Karpas-422 (cell line): ENCODE measurements at regions not wholly inside any gene's neighbourhood (a gene's known extent, or its start where the extent isn't known, plus 50 kb on each side); places are given as distances from the start of the nearest gene placed in this dataset.

Source experiments
- DNase-seq: peaks from one replicate; pipeline ENCODE4 v3.0.0-alpha.2; 2015
- H2AFZ ChIP-seq: fragments of 200-600 bp; sonication (generic); 2 replicates; pipeline ENCODE4 v1.6.1; 2014; ENCODE audit warnings: antibody characterized with exemption, low read length, mixed read lengths
- H3K27ac ChIP-seq: fragments of 200-600 bp; sonication (generic); 2 replicates; pipeline ENCODE4 v1.5.1; 2014; ENCODE audit warnings: mild to moderate bottlenecking, low read length, moderate library complexity
- H3K27me3 ChIP-seq: fragments of 200-600 bp; sonication (generic); 2 replicates; pipeline ENCODE4 v1.6.1; 2014; ENCODE audit warnings: low read length, mixed read lengths
- H3K36me3 ChIP-seq: fragments of 200-600 bp; sonication (generic); 2 replicates; pipeline ENCODE4 v1.6.1; 2014; ENCODE audit warnings: low read length, mixed read lengths; ENCODE audit not compliant: insufficient read depth
- H3K4me1 ChIP-seq: fragments of 200-600 bp; sonication (generic); 2 replicates; pipeline ENCODE4 v1.6.1; 2014; ENCODE audit warnings: mild to moderate bottlenecking, low read length, mixed read lengths
- H3K4me2 ChIP-seq: fragments of 200-600 bp; sonication (generic); 2 replicates; pipeline ENCODE4 v1.6.1; 2014; ENCODE audit warnings: low read length, low read depth, mild to moderate bottlenecking; ENCODE audit not compliant: poor library complexity, severe bottlenecking
- H3K4me3 ChIP-seq: fragments of 200-600 bp; sonication (generic); 2 replicates; pipeline ENCODE4 v1.5.1; 2014; ENCODE audit warnings: mild to moderate bottlenecking, antibody characterized with exemption, low read length, mixed read lengths
- H3K79me2 ChIP-seq: fragments of 200-600 bp; sonication (generic); 2 replicates; pipeline ENCODE4 v1.6.1; 2014; ENCODE audit warnings: mild to moderate bottlenecking, low read length, mixed read lengths
- H3K9ac ChIP-seq: fragments of 200-600 bp; sonication (generic); 2 replicates; pipeline ENCODE4 v1.6.0; 2014; ENCODE audit warnings: low read length
- H3K9me2 ChIP-seq: fragments of 200-600 bp; sonication (generic), shearing (Covaris generic); replicated peaks from 2 replicates; pipeline ENCODE4 v1.6.0; 2014; ENCODE audit warnings: mild to moderate bottlenecking, low read length, moderate library complexity; ENCODE audit not compliant: insufficient read depth
- H3K9me3 ChIP-seq: fragments of 300-700, 200-600 bp; sonication (generic); 2 replicates; pipeline ENCODE4 v1.6.1; 2014; ENCODE audit warnings: low read length, mixed read lengths
- H4K20me1 ChIP-seq: fragments of 200-600 bp; sonication (generic); 2 replicates; pipeline ENCODE4 v1.6.1; 2014; ENCODE audit warnings: mild to moderate bottlenecking, antibody characterized with exemption, low read length, low read depth; ENCODE audit not compliant: insufficient read depth

GRCh38 chr2:147172493-147173188 lies 672.2 kb upstream of the ACVR2A start:
- no peak overlapping the region for H3K4me2 ChIP-seq
- H3K9ac ChIP-seq: no peak overlapping the region
- DNase-seq: no peak
- H4K20me1 ChIP-seq: no peaks in the 10 kb centered on the region
- no peaks in the 10 kb centered on the region for H3K79me2 ChIP-seq
- H3K4me1 ChIP-seq: no peaks in the 10 kb centered on the region
- H3K4me3 ChIP-seq: no peak overlapping the region
- no peaks in the 10 kb centered on the region for H3K27me3 ChIP-seq
- H2AFZ ChIP-seq: no peak overlapping the region
- no peaks in the 10 kb centered on the region for H3K36me3 ChIP-seq
- no peak overlapping the region for H3K27ac ChIP-seq
- H3K9me3 ChIP-seq: no peaks in the 10 kb centered on the region
- H3K9me2 ChIP-seq: 0 out of 2 replicates have a peak, but pooled peaks cover 4% of the 10 kb centered on the region

DNA sequence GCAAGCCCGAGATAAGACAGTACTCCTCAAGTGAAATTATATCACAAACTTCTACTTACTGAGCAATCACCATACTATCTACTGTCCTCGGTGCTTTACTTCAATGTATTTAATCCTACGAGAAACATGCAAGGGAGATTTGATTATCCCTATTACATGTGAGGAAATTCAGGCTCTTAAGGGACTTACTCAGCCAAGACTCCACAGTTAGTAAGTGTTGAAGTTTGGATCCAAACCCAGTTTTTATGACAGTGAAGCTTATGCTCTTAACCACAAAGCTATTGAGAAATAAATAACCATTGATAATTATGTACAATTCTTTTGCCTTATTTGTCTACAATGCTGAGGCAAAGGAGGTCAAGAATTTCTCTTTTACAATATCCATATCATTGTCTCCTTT lies 672.9 kb upstream of the ACVR2A start:
- Histone ChIP-seq H3K4me2 (no peak overlapping the region), H3K9me2 (0 out of 2 replicates have a peak, but pooled peaks cover 4% of the 10 kb centered on the region), H3K4me1 (no peaks in the 10 kb centered on the region), H3K9ac (no peak overlapping the region), H2AFZ (no peak overlapping the region), H3K79me2 (no peaks in the 10 kb centered on the region), H3K27ac (no peak overlapping the region), H4K20me1 (no peaks in the 10 kb centered on the region), H3K36me3 (no peaks in the 10 kb centered on the region), H3K9me3 (no peaks in the 10 kb centered on the region), H3K27me3 (no peaks in the 10 kb centered on the region), H3K4me3 (no peak overlapping the region)
- no peak for DNase-seq

- H3K9me2 ChIP-seq: 0 out of 2 replicates have a peak, but pooled peaks cover 4% of the 10 kb centered on the region
- H4K20me1 ChIP-seq: no peaks in the 10 kb centered on the region
- H3K4me2 ChIP-seq: no peak overlapping the region
- no peaks in the 10 kb centered on the region for H3K9me3 ChIP-seq
- H3K79me2 ChIP-seq: no peaks in the 10 kb centered on the region
- no peak overlapping the region for H3K4me3 ChIP-seq
- no peak overlapping the region for H3K27ac ChIP-seq
- no peak for DNase-seq
- no peak overlapping the region for H3K9ac ChIP-seq
- H3K36me3 ChIP-seq: no peaks in the 10 kb centered on the region
- no peaks in the 10 kb centered on the region for H3K27me3 ChIP-seq
- H3K4me1 ChIP-seq: no peaks in the 10 kb centered on the region
- no peak overlapping the region for H2AFZ ChIP-seq
Observed at GRCh38 chr2:147170932-147171331, 673.9 kb upstream of the ACVR2A start.

GRCh38 chr2:147165697-147166382 lies 679.0 kb upstream of the ACVR2A start:
- no peak overlapping the region for H3K9ac ChIP-seq
- H3K79me2 ChIP-seq: no peaks in the 10 kb centered on the region
- H3K4me2 ChIP-seq: no peak overlapping the region
- no peaks in the 10 kb centered on the region for H3K36me3 ChIP-seq
- H3K27me3 ChIP-seq: no peaks in the 10 kb centered on the region
- no peaks in the 10 kb centered on the region for H3K4me1 ChIP-seq
- DNase-seq: no peak
- H4K20me1 ChIP-seq: no peaks in the 10 kb centered on the region
- H3K4me3 ChIP-seq: no peak overlapping the region
- 0 out of 2 replicates have a peak, but pooled peaks cover 4% of the 10 kb centered on the region for H3K9me2 ChIP-seq
- no peak overlapping the region for H3K27ac ChIP-seq
- no peaks in the 10 kb centered on the region for H3K9me3 ChIP-seq
- H2AFZ ChIP-seq: no peak overlapping the region

GRCh38 chr2:147164563-147164962 lies 680.3 kb upstream of the ACVR2A start:
- Histone ChIP-seq H3K4me2 (no peak overlapping the region), H3K4me3 (no peak overlapping the region), H3K9me3 (no peaks in the 10 kb centered on the region), H3K9me2 (no peaks in the 10 kb centered on the region), H3K36me3 (no peaks in the 10 kb centered on the region), H3K4me1 (no peaks in the 10 kb centered on the region), H3K27ac (no peak overlapping the region), H3K9ac (no peak overlapping the region), H2AFZ (no peak overlapping the region), H3K79me2 (no peaks in the 10 kb centered on the region), H3K27me3 (no peaks in the 10 kb centered on the region), H4K20me1 (no peaks in the 10 kb centered on the region)
- DNase-seq: no peak

- no peaks in the 10 kb centered on the region for H3K9me3 ChIP-seq
- no peak overlapping the region for H3K27ac ChIP-seq
- no peak overlapping the region for H2AFZ ChIP-seq
- H3K79me2 ChIP-seq: no peaks in the 10 kb centered on the region
- no peak overlapping the region for H3K9ac ChIP-seq
- H3K27me3 ChIP-seq: no peaks in the 10 kb centered on the region
- H3K4me1 ChIP-seq: no peaks in the 10 kb centered on the region
- H3K36me3 ChIP-seq: no peaks in the 10 kb centered on the region
- H4K20me1 ChIP-seq: no peaks in the 10 kb centered on the region
- DNase-seq: no peak
- H3K4me3 ChIP-seq: no peak overlapping the region
- H3K9me2 ChIP-seq: no peaks in the 10 kb centered on the region
- no peak overlapping the region for H3K4me2 ChIP-seq
Observed at GRCh38 chr2:147161746-147162145, 683.1 kb upstream of the ACVR2A start.

DNA sequence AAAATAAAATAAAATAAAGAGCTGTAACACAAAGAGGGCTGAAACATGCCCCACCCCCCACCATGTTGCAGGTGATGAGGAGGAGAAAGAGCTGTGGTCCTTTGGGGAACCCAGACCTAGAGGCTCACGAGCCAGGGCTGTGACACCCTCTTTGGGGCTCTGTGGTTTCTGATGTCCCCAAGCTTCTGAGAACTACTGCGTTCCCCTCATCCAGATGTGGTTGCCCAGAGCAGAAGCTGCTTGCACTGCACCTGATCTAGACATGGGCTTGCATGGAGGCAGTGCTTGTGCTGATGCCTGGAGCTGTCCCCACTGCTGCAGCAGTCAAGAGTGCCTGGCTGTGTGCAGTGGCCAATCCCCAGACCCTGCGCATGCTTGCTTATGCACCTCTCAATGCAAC lies 687.9 kb upstream of the ACVR2A start:
- Histone ChIP-seq H3K4me1 (no peaks in the 10 kb centered on the region), H3K36me3 (no peaks in the 10 kb centered on the region), H3K9me2 (no peaks in the 10 kb centered on the region), H3K27ac (no peak overlapping the region), H3K9me3 (no peaks in the 10 kb centered on the region), H4K20me1 (no peaks in the 10 kb centered on the region), H3K79me2 (no peaks in the 10 kb centered on the region), H3K9ac (no peak overlapping the region), H3K4me2 (no peak overlapping the region), H2AFZ (no peak overlapping the region), H3K4me3 (no peak overlapping the region), H3K27me3 (no peaks in the 10 kb centered on the region)
- no peak for DNase-seq

GRCh38 chr2:147150241-147150635 lies 694.6 kb upstream of the ACVR2A start:
- no peak overlapping the region for H3K4me2 ChIP-seq

More at GRCh38 chr2:147150241-147150635, 694.6 kb upstream of the ACVR2A start:
- DNase-seq: no peak
- Histone ChIP-seq H3K9me3 (peaks cover 3% of the 10 kb centered on the region), H3K36me3 (no peaks in the 10 kb centered on the region), H3K4me1 (no peaks in the 10 kb centered on the region), H3K9me2 (no peaks in the 10 kb centered on the region), H2AFZ (no peak overlapping the region), H3K9ac (no peak overlapping the region), H3K79me2 (no peaks in the 10 kb centered on the region), H4K20me1 (no peaks in the 10 kb centered on the region), H3K4me3 (no peak overlapping the region), H3K27ac (no peak overlapping the region), H3K27me3 (no peaks in the 10 kb centered on the region)
